ENCODE measurements at regions not wholly inside any gene's neighbourhood (a gene's known extent, or its start where the extent isn't known, plus 50 kb on each side); places are given as distances from the start of the nearest gene placed in this dataset.

- no peaks in the 10 kb centered on the region for H3K9me3 ChIP-seq
- no peak overlapping the region for H3K4me2 ChIP-seq
- no peaks in the 10 kb centered on the region for H3K9me2 ChIP-seq
- peaks cover 89% of the 10 kb centered on the region; the same call in 1 of the 2 replicates for H3K79me2 ChIP-seq (ENCODE audit: insufficient read depth)
- no peak overlapping the region for H3K4me3 ChIP-seq (ENCODE audit: low read depth in 2 of 2, low read length in 1 of 2)
- DNase-seq: no peak
- no peak overlapping the region for H3K9ac ChIP-seq
- ChIA-PET POLR2A (no interaction called here), CTCF (interaction anchor here (0.6 to 8.0 kb wide), 23 partner anchors 11 to 962 kb away, joined by 3 to 135 read pairs (median 6); partner anchors contain the start of gene IL12A)
- 86% methylated on average over 2 of the region's 5 CpGs for WGBS (ENCODE audit: low lambda C conversion rate)
- H3K36me3 ChIP-seq (replicated peaks in 1 of 2; ENCODE audit: control insufficient read depth in 1 of 2, insufficient read depth in 2 of 2, low read length in 1 of 2): no peaks in the 10 kb centered on the region
- no peaks in the 10 kb centered on the region for H3F3A ChIP-seq (replicated peaks; ENCODE audit: insufficient read depth)
- TF ChIP-seq CHD2 (IDR thresholded peaks at IDR 0.05; ENCODE audit: low read length, partially characterized antibody) (no peak), ELF1 (IDR thresholded peaks at IDR 0.05) (no peak), SIN3A (IDR thresholded peaks at IDR 0.05; ENCODE audit: borderline replicate concordance, low read depth, low read length) (no peak), FOSL2 (IDR thresholded peaks at IDR 0.05; ENCODE audit: borderline replicate concordance, low read depth) (no peak), SMC3 (IDR thresholded peaks at IDR 0.05; ENCODE audit: low read depth, low read length) (no peak), CTCF (IDR thresholded peaks at IDR 0.05) (no peak), RXRA (IDR thresholded peaks at IDR 0.05; ENCODE audit: borderline replicate concordance, low read depth) (no peak)
- peaks cover 31% of the 10 kb centered on the region; the same call in 1 of the 2 replicates for H4K20me1 ChIP-seq (ENCODE audit: insufficient read depth)
- no peaks in the 10 kb centered on the region for H3K27me3 ChIP-seq (ENCODE audit: insufficient read depth)
- H2AFZ ChIP-seq (ENCODE audit: low read depth): no peak overlapping the region
- H3K27ac ChIP-seq (ENCODE audit: low read depth in 2 of 2, low read length in 1 of 2): no peak overlapping the region
- peaks cover 0 to 2% of the 10 kb centered on the region in 2 experiments; a peak in 1 of 4 replicates for H3K4me1 ChIP-seq (ENCODE audit: control insufficient read depth in 1 of 2, insufficient read depth in 2 of 2, low read depth in 1 of 2, low read length in 1 of 2)
Observed at GRCh38 chr3:159806412-159806811, 182.2 kb upstream of the IL12A start.

- H3K4me3 ChIP-seq (ENCODE audit: low read depth in 2 of 2, low read length in 1 of 2): no peak overlapping the region
- POLR2A ChIA-PET: no interaction called here
- no peak for DNase-seq
- no peaks in the 10 kb centered on the region for H3K27me3 ChIP-seq (ENCODE audit: insufficient read depth)
- CTCF ChIA-PET: interaction anchor here (0.6 to 8.0 kb wide), 21 partner anchors 10 to 963 kb away, joined by 3 to 135 read pairs (median 5); no protein-coding TSS in a partner anchor
- 96% methylated on average over 3 of the region's 3 CpGs for WGBS (ENCODE audit: low lambda C conversion rate)
- H3K9me3 ChIP-seq: no peaks in the 10 kb centered on the region
- no peak overlapping the region for H3K4me2 ChIP-seq
- no peak overlapping the region for H2AFZ ChIP-seq (ENCODE audit: low read depth)
- no peaks in the 10 kb centered on the region for H3K36me3 ChIP-seq (replicated peaks in 1 of 2; ENCODE audit: control insufficient read depth in 1 of 2, insufficient read depth in 2 of 2, low read length in 1 of 2)
- H3K9me2 ChIP-seq: no peaks in the 10 kb centered on the region
- peaks cover 31% of the 10 kb centered on the region; the same call in 1 of the 2 replicates for H4K20me1 ChIP-seq (ENCODE audit: insufficient read depth)
- no peak overlapping the region for H3K27ac ChIP-seq (ENCODE audit: low read depth in 2 of 2, low read length in 1 of 2)
- peaks cover 90% of the 10 kb centered on the region; the same call in 1 of the 2 replicates for H3K79me2 ChIP-seq (ENCODE audit: insufficient read depth)
- H3F3A ChIP-seq (replicated peaks; ENCODE audit: insufficient read depth): no peaks in the 10 kb centered on the region
- H3K9ac ChIP-seq: no peak overlapping the region
- peaks cover 0 to 2% of the 10 kb centered on the region in 2 experiments; a peak in 1 of 4 replicates for H3K4me1 ChIP-seq (ENCODE audit: control insufficient read depth in 1 of 2, insufficient read depth in 2 of 2, low read depth in 1 of 2, low read length in 1 of 2)
- no peak for TF ChIP-seq NRF1 (IDR thresholded peaks at IDR 0.05; ENCODE audit: low read depth, low read length)
- TF ChIP-seq SIN3A (IDR thresholded peaks at IDR 0.05; ENCODE audit: borderline replicate concordance, low read depth, low read length): no peak
- no peak for TF ChIP-seq TEAD4 (IDR thresholded peaks at IDR 0.05; ENCODE audit: borderline replicate concordance, insufficient read depth)
- no peak for TF ChIP-seq JUND (IDR thresholded peaks at IDR 0.05)
- no peak for TF ChIP-seq USF1 (IDR thresholded peaks at IDR 0.05; ENCODE audit: borderline replicate concordance, low read depth)
- no peak for TF ChIP-seq TAF1 (IDR thresholded peaks at IDR 0.05; ENCODE audit: borderline replicate concordance, low read depth, low read length)
- no peak for TF ChIP-seq RFX5 (IDR thresholded peaks at IDR 0.05; ENCODE audit: low read length)
- no peak for TF ChIP-seq EP300 (IDR thresholded peaks at IDR 0.05; ENCODE audit: borderline replicate concordance in 1 of 2, low read depth in 1 of 2, low read length in 1 of 2)
- TF ChIP-seq FOXM1 (IDR thresholded peaks at IDR 0.05; ENCODE audit: low read depth): no peak
- no peak for TF ChIP-seq POLR2AphosphoS5 (IDR thresholded peaks at IDR 0.05; ENCODE audit: low read depth, low read length)
- TF ChIP-seq MAX (IDR thresholded peaks at IDR 0.05; ENCODE audit: low read depth): no peak
- no peak for TF ChIP-seq NFIC (IDR thresholded peaks at IDR 0.05; ENCODE audit: borderline replicate concordance)
- TF ChIP-seq RAD21 (IDR thresholded peaks at IDR 0.05; ENCODE audit: low read length): no peak
- no peak for TF ChIP-seq CHD2 (IDR thresholded peaks at IDR 0.05; ENCODE audit: low read length, partially characterized antibody)
- TF ChIP-seq FOXJ3 (CRISPR knock-in tag; IDR thresholded peaks at IDR 0.05): no peak
Observed at GRCh38 chr3:159807137-159808040, 181.2 kb upstream of the IL12A start.
